KOPT-K1 (cell line): ENCODE measurements at regions not wholly inside any gene's neighbourhood (a gene's known extent, or its start where the extent isn't known, plus 50 kb on each side); places are given as distances from the start of the nearest gene placed in this dataset.

Experiments used
- H3K27ac ChIP-seq: fragments of 200-600 bp; sonication (generic); 2 replicates; pipeline ENCODE4 v1.5.1; 2016; ENCODE audit warnings: antibody characterized with exemption, mild to moderate bottlenecking, low read depth, low read length; ENCODE audit not compliant: poor library complexity, severe bottlenecking
- H3K36me3 ChIP-seq: fragments of 200-600 bp; sonication (generic); 2 replicates; pipeline ENCODE4 v1.5.1; 2017; ENCODE audit warnings: antibody characterized with exemption, mild to moderate bottlenecking, low read length, moderate library complexity; ENCODE audit not compliant: insufficient read depth
- H3K9me3 ChIP-seq: fragments of 200-600 bp; sonication (generic); 2 replicates; pipeline ENCODE4 v1.5.1; 2017; ENCODE audit warnings: antibody characterized with exemption, low read length, mild to moderate bottlenecking; ENCODE audit not compliant: insufficient read depth, poor library complexity, severe bottlenecking

DNA sequence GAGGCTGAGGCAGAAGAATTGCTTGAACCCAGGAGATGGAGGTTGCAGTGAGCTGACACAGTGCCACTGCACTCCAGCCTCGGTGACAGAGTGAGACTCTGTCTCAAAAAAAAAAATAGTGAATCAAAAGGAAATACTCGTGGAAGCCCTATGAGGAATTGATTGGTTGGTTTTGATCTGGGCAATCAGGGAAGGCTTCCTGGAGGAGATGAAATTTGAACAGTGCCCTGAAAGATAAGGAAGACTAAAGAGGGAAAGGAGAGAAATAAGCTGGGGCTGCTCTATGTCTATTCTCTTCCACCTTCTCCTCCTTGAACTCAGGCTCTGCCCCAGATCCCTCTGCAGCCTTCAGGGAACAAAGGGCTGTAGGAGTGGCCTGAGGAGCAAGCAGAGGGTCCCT, 54.1 kb downstream of the IRF2BPL start:
- Histone ChIP-seq H3K36me3 (no peaks in the 10 kb centered on the region), H3K27ac (peak overlapping the region; percentile 66), H3K9me3 (no peaks in the 10 kb centered on the region)

GRCh38 chr14:76971549-76971948, 57.0 kb downstream of the IRF2BPL start:
- no peak overlapping the region for H3K27ac ChIP-seq
- no peaks in the 10 kb centered on the region for H3K9me3 ChIP-seq
- H3K36me3 ChIP-seq, result no peaks in the 10 kb centered on the region

GRCh38 chr14:76968621-76969063, 59.9 kb downstream of the IRF2BPL start:
- no peak overlapping the region for H3K27ac ChIP-seq
- no peaks in the 10 kb centered on the region for H3K9me3 ChIP-seq
- no peaks in the 10 kb centered on the region for H3K36me3 ChIP-seq

DNA sequence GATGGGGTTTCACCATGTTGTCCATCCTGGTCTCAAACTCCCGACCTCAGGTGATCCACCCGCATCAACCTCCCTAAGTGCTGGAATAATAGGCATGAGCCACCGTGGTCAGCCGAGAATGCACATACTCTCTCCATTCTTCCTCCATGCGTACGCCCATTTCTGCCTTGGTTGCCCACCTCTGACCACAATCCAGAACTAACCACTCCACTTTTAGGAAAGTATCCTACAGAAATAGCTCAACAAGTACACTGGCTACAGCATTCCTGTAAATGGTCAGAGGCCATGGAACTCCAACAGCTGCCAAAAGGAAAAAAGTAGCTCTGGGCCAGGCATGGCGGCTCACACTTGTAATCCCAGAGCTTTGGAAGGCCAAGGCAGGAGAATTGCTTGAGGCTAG, 60.7 kb downstream of the IRF2BPL start:
- no peaks in the 10 kb centered on the region for H3K9me3 ChIP-seq
- H3K36me3 ChIP-seq, result no peaks in the 10 kb centered on the region
- no peak overlapping the region for H3K27ac ChIP-seq

DNA sequence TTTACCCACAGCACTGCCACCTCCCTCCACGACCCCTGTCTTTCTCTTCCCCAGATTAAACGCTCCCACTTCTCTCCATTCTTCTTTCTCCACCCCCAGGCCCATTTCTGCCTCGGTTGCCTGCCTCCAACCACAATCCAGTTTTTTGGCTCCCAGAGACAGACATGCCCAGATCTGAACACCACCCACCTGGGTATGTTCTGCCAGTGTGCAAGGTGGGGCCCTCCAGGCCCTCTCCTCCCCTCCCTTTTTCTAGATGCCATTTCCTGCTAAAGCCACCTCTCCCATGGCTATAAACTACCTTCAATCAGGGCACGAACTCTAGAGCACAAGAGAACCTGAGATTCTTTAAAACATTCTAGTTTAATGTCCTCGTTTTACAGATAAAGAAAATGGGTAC, 63.3 kb downstream of the IRF2BPL start:
- H3K36me3 ChIP-seq, result no peaks in the 10 kb centered on the region

DNA sequence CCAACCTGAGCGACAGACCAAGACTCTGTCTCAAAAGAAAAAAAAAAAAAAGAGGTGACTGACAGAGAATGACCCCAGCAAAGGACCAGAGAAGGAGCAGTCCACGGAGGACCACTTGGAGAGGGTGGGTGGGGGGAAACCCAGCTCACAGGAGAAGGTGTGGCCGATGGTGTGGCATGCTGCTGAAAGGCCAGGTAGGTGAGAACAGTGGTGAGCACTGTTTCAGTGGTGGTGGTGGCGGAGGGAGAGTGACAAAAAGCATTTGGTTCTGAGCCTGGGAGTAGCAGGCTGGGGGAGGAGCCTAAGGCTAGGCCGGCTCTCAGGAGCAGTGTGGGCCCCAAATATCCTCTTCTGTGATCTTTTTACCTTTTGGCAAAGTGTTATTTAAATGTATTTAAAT, 63.8 kb downstream of the IRF2BPL start:
- H3K36me3 ChIP-seq, result no peaks in the 10 kb centered on the region
- peak overlapping the region; percentile 47 for H3K27ac ChIP-seq

More for the DNA sequence above, 63.3 kb downstream of the IRF2BPL start:
- H3K9me3 ChIP-seq, result no peaks in the 10 kb centered on the region
- H3K27ac ChIP-seq, result peak overlapping the region; percentile 47

GRCh38 chr14:76963372-76963771, 65.1 kb downstream of the IRF2BPL start:
- Histone ChIP-seq H3K27ac (no peak overlapping the region), H3K36me3 (no peaks in the 10 kb centered on the region), H3K9me3 (no peaks in the 10 kb centered on the region)

More for the DNA sequence above, 63.8 kb downstream of the IRF2BPL start:
- no peaks in the 10 kb centered on the region for H3K9me3 ChIP-seq

- Histone ChIP-seq H3K27ac (peak overlapping the region; percentile 67), H3K36me3 (no peaks in the 10 kb centered on the region)
Measured at GRCh38 chr14:76962303-76962660, 66.2 kb downstream of the IRF2BPL start.

DNA sequence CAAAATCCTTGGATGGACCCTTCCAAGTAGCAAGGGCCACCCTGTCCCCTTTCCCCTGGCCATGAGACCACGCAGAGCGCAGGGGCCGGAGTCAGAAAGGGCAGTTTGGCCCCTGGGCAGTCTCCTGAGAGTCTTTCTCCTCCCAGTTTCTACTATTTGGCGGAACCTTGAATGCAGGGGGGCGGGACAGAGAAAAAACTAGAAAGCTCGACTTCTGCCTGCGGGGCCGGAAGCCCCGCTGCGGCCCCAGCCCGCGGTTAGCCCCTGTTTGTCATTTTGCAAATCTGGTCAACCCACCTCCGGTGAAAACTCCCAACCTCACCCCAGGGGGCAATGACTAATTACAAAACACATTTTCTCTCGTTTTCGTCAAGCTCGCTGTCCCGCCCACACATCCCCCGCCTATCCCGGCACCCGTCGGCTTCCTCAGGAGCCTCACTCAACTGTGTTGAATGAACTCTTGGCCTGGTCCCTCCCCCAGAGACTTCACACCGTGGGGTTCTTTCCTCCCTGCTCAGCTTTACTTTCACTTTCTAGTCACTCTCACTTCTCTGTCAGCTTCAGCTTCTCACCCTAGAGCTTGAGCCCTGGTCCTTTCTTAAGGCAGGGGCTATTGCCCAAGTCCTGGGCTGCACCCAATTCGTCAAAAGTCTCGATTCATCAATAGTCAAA, 66.7 kb downstream of the IRF2BPL start:
- Histone ChIP-seq H3K9me3 (no peaks in the 10 kb centered on the region), H3K36me3 (no peaks in the 10 kb centered on the region), H3K27ac (peak overlapping the region; percentile 67)

More at GRCh38 chr14:76962303-76962660, 66.2 kb downstream of the IRF2BPL start:
- H3K9me3 ChIP-seq, result no peaks in the 10 kb centered on the region

DNA sequence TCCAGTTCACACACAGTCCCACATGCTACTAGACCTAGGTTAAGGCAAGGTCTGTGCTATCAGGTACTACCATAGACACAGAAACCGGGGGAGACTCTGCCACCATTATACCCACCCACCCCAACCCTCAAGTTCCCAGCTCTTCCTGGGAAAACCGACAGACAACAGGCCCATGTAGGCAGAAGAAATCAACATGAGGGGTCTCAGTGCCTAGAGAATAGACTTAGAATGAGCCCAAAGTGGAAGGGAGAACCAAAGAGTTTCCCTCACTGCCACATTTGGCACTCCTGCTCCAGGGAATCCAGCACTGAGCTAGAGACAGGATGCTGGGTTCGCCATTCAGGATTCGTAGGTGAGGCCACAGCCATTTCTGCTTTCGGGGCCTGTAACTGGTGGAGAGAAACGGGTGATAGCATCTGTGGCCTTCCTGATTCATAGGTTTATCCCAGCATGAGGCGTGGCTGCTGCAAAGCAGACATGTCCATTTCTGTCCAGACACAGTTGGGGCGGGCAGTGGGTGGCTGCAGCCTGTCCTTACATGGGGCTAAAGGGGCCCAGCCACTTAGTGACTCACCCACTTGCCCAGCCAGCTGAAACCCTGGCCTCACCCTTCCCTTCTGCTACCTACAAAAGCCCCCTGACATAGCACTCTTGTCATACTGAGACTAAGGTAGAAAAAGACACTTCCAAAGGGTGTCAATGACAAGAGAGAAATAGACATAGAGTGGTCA, 69.4 kb downstream of the IRF2BPL start:
- no peaks in the 10 kb centered on the region for H3K9me3 ChIP-seq
- H3K36me3 ChIP-seq, result no peaks in the 10 kb centered on the region
- no peak overlapping the region for H3K27ac ChIP-seq

- H3K36me3 ChIP-seq, result no peaks in the 10 kb centered on the region
- H3K9me3 ChIP-seq, result no peaks in the 10 kb centered on the region
- H3K27ac ChIP-seq, result no peak overlapping the region
Measured at GRCh38 chr14:76958020-76958979, 70.2 kb downstream of the IRF2BPL start.

DNA sequence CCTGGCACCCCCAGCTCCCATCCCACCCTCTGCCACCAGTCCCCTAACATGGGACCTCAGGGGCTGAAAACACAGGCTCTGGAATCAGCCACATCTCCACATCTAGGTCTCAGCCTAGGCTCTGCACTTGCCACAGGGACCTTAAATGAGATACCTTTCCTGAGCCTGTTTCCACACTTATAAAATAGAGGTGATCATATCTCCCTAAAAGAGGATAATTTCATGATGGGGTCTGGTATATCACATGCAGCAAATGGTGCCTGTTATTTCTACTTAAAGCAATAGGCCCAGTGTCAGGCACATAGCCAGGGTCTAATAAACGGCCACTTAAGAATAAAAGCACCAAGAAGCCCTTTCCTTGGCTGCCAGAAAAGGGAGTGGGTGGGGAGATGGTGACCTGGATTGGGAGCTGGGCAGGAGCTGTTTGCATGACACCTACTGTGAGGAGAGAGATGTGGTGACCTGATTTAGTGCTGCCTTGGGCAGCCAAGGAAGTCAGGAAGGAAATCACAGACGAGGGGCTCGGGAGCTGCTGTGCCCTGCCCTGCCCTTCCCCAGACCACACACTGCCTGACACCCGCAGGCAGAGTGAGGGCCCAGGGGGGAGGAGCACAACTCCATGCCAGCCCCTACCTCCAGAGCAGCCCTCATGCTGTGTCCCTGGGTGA, 71.2 kb downstream of the IRF2BPL start:
- no peaks in the 10 kb centered on the region for H3K9me3 ChIP-seq
- H3K27ac ChIP-seq, result peak overlapping the region; percentile 92
- no peaks in the 10 kb centered on the region for H3K36me3 ChIP-seq

- no peaks in the 10 kb centered on the region for H3K36me3 ChIP-seq
- peak overlapping the region; percentile 92 for H3K27ac ChIP-seq
- no peaks in the 10 kb centered on the region for H3K9me3 ChIP-seq
Measured at GRCh38 chr14:76956316-76957090, 72.0 kb downstream of the IRF2BPL start.
